CD8-positive, alpha-beta memory T cell (primary cell): ENCODE measurements at regions not wholly inside any gene's neighbourhood (a gene's known extent, or its start where the extent isn't known, plus 50 kb on each side); places are given as distances from the start of the nearest gene placed in this dataset.

Source experiments
- CTCF ChIA-PET: fragments of 350-600 bp; sonication (Branson Sonifier 250); formaldehyde crosslinking; loops from one replicate; lab custom pipeline; 2021; ENCODE audit warnings: antibody characterized with exemption; lab: Charles Lee
- POLR2A ChIA-PET: fragments of 350-600 bp; sonication (Branson Sonifier 250); formaldehyde crosslinking; loops from one replicate; lab custom pipeline; 2021; ENCODE audit warnings: antibody characterized with exemption; lab: Charles Lee
- DNase-seq, 5 donors: peaks; one replicate each; pipeline versions ENCODE4 v3.0.0 to v3.0.0-alpha.2; 2020 to 2022; ENCODE audit warnings: mixed read lengths in 1 of 5
- H3K27ac ChIP-seq: one replicate; pipeline ENCODE4 v1.7.0; 2013; ENCODE audit warnings: low read depth, mild to moderate bottlenecking, low read length, moderate library complexity
- H3K27me3 ChIP-seq: 2 replicates; pipeline ENCODE4 v1.7.0; 2013; ENCODE audit warnings: low read length, mild to moderate bottlenecking; ENCODE audit not compliant: insufficient read depth, poor library complexity, severe bottlenecking
- H3K36me3 ChIP-seq: 2 replicates; pipeline ENCODE4 v1.7.0; 2013; ENCODE audit warnings: mild to moderate bottlenecking, low read length, moderate library complexity; ENCODE audit not compliant: insufficient read depth
- H3K4me1 ChIP-seq: 2 replicates; pipeline ENCODE4 v1.7.0; 2013; ENCODE audit warnings: mild to moderate bottlenecking, low read length, moderate library complexity; ENCODE audit not compliant: insufficient read depth
- H3K4me3 ChIP-seq: 2 replicates; pipeline ENCODE4 v1.7.0; 2013; ENCODE audit warnings: mild to moderate bottlenecking, low read length
- H3K9me3 ChIP-seq: 2 replicates; pipeline ENCODE4 v1.7.0; 2013; ENCODE audit warnings: mild to moderate bottlenecking, low read length
- H3K27ac Mint-ChIP-seq, 8 donors: one replicate each; pipeline ENCODE4 v1.8.0; 2020 to 2021; ENCODE audit warnings: mixed read lengths in 8 of 8, mild to moderate bottlenecking in 6 of 8, inconsistent platforms in 3 of 8, moderate library complexity in 3 of 8
- H3K27me3 Mint-ChIP-seq, 2 donors: one replicate each; pipeline ENCODE4 v1.8.0; 2020 to 2021; ENCODE audit warnings: mixed read lengths in 2 of 2, mild to moderate bottlenecking in 1 of 2, moderate library complexity in 1 of 2
- H3K36me3 Mint-ChIP-seq, 3 donors: one replicate each; pipeline ENCODE4 v1.8.0; 2020 to 2021; ENCODE audit warnings: mixed read lengths in 3 of 3, inconsistent platforms in 1 of 3, mild to moderate bottlenecking in 1 of 3
- H3K4me1 Mint-ChIP-seq, 3 donors: one replicate each; pipeline ENCODE4 v1.8.0; 2020 to 2021; ENCODE audit warnings: mixed read lengths in 3 of 3, inconsistent platforms in 1 of 3, mild to moderate bottlenecking in 1 of 3
- H3K4me3 Mint-ChIP-seq, 7 donors: one replicate each; pipeline ENCODE4 v1.8.0; 2020 to 2021; ENCODE audit warnings: mixed read lengths in 7 of 7, mild to moderate bottlenecking in 6 of 7, moderate library complexity in 4 of 7, inconsistent platforms in 2 of 7
- H3K9me3 Mint-ChIP-seq, 5 donors: one replicate each; pipeline ENCODE4 v1.8.0; 2020 to 2022; ENCODE audit warnings: mixed read lengths in 5 of 5, mild to moderate bottlenecking in 3 of 5, moderate library complexity in 2 of 5, inconsistent platforms in 1 of 5

GRCh38 chr3:184659797-184660301 lies 52.0 kb downstream of the MAGEF1 start:
- no peak for DNase-seq
- H3K4me3 ChIP-seq, result no peak overlapping the region
- no peaks in the 10 kb centered on the region for H3K9me3 ChIP-seq
- Mint-ChIP-seq H3K4me3 (no peak overlapping the region), H3K27ac (no peak overlapping the region), H3K27me3 (peaks cover 12 to 14% of the 10 kb centered on the region in 2 donors), H3K36me3 (no peaks in the 10 kb centered on the region), H3K9me3 (no peaks in the 10 kb centered on the region), H3K4me1 (no peaks in the 10 kb centered on the region)
- H3K27me3 ChIP-seq, result no peaks in the 10 kb centered on the region
- H3K36me3 ChIP-seq, result no peaks in the 10 kb centered on the region
- CTCF ChIA-PET, result no interaction called here
- POLR2A ChIA-PET, result no interaction called here
- H3K4me1 ChIP-seq, result no peaks in the 10 kb centered on the region
- no peak overlapping the region for H3K27ac ChIP-seq

- Mint-ChIP-seq H3K9me3 (peaks cover 0 to 2% (median 0%) of the 10 kb centered on the region in 5 donors), H3K4me1 (no peaks in the 10 kb centered on the region), H3K4me3 (no peak overlapping the region), H3K27me3 (peaks cover 12 to 19% of the 10 kb centered on the region in 2 donors), H3K36me3 (no peaks in the 10 kb centered on the region), H3K27ac (no peak overlapping the region)
- no peaks in the 10 kb centered on the region for H3K4me1 ChIP-seq
- DNase-seq, result no peak
- H3K27me3 ChIP-seq, result no peaks in the 10 kb centered on the region
- no peak overlapping the region for H3K27ac ChIP-seq
- H3K4me3 ChIP-seq, result no peak overlapping the region
- H3K9me3 ChIP-seq, result no peaks in the 10 kb centered on the region
- CTCF ChIA-PET, result no interaction called here
- POLR2A ChIA-PET, result no interaction called here
- no peaks in the 10 kb centered on the region for H3K36me3 ChIP-seq
These were observed 53.5 kb downstream of the MAGEF1 start for GRCh38 chr3:184658223-184658928.

- POLR2A ChIA-PET, result no interaction called here
These were observed 54.8 kb downstream of the MAGEF1 start for GRCh38 chr3:184656829-184657681.

GRCh38 chr3:184656458-184656828 lies 55.4 kb downstream of the MAGEF1 start:
- Mint-ChIP-seq H3K27ac (no peak overlapping the region), H3K4me1 (no peaks in the 10 kb centered on the region), H3K27me3 (peaks cover 12 to 18% of the 10 kb centered on the region in 2 donors), H3K36me3 (no peaks in the 10 kb centered on the region), H3K4me3 (no peak overlapping the region), H3K9me3 (peaks cover 0 to 2% (median 0%) of the 10 kb centered on the region in 5 donors)
- ChIA-PET CTCF (no interaction called here), POLR2A (no interaction called here)
- Histone ChIP-seq H3K4me1 (no peaks in the 10 kb centered on the region), H3K27me3 (no peaks in the 10 kb centered on the region), H3K4me3 (no peak overlapping the region), H3K27ac (no peak overlapping the region), H3K36me3 (no peaks in the 10 kb centered on the region), H3K9me3 (no peaks in the 10 kb centered on the region)
- no peak for DNase-seq

More at GRCh38 chr3:184656829-184657681, 54.8 kb downstream of the MAGEF1 start:
- Histone ChIP-seq H3K9me3 (no peaks in the 10 kb centered on the region), H3K27ac (no peak overlapping the region), H3K4me1 (no peaks in the 10 kb centered on the region), H3K4me3 (no peak overlapping the region), H3K36me3 (no peaks in the 10 kb centered on the region), H3K27me3 (no peaks in the 10 kb centered on the region)
- CTCF ChIA-PET, result interaction anchor here (0.6 kb wide), 1 partner anchor 797 kb away, joined by 3 read pairs; no protein-coding TSS in a partner anchor
- Mint-ChIP-seq H3K36me3 (no peaks in the 10 kb centered on the region), H3K27me3 (peaks cover 12 to 16% of the 10 kb centered on the region in 2 donors), H3K4me3 (no peak overlapping the region), H3K9me3 (peaks cover 0 to 2% (median 0%) of the 10 kb centered on the region in 5 donors), H3K27ac (peak overlapping the region in 1 of 8 donors; percentile 11), H3K4me1 (no peaks in the 10 kb centered on the region)
- DNase-seq, result no peak

- Mint-ChIP-seq H3K36me3 (no peaks in the 10 kb centered on the region), H3K4me1 (no peaks in the 10 kb centered on the region), H3K27me3 (peaks cover 14 to 18% of the 10 kb centered on the region in 2 donors), H3K4me3 (no peak overlapping the region), H3K27ac (no peak overlapping the region), H3K9me3 (peaks cover 0 to 2% (median 0%) of the 10 kb centered on the region in 5 donors)
- no peak overlapping the region for H3K27ac ChIP-seq
- no peak for DNase-seq
- H3K4me1 ChIP-seq, result no peaks in the 10 kb centered on the region
- no peaks in the 10 kb centered on the region for H3K9me3 ChIP-seq
- POLR2A ChIA-PET, result no interaction called here
- no peaks in the 10 kb centered on the region for H3K27me3 ChIP-seq
- CTCF ChIA-PET, result no interaction called here
- no peaks in the 10 kb centered on the region for H3K36me3 ChIP-seq
- H3K4me3 ChIP-seq, result no peak overlapping the region
These were observed 56.3 kb downstream of the MAGEF1 start for GRCh38 chr3:184655597-184655996.

- Histone ChIP-seq H3K27me3 (no peaks in the 10 kb centered on the region), H3K36me3 (no peaks in the 10 kb centered on the region), H3K27ac (no peak overlapping the region), H3K4me1 (no peaks in the 10 kb centered on the region), H3K4me3 (no peak overlapping the region), H3K9me3 (no peaks in the 10 kb centered on the region)
- DNase-seq, result no peak
- ChIA-PET CTCF (no interaction called here), POLR2A (no interaction called here)
- peak overlapping the region in 1 of 8 donors; percentile 17 for H3K27ac Mint-ChIP-seq
- H3K9me3 Mint-ChIP-seq, result peaks cover 0 to 2% (median 0%) of the 10 kb centered on the region in 5 donors
- H3K27me3 Mint-ChIP-seq, result peaks cover 14 to 18% of the 10 kb centered on the region in 2 donors
- no peak overlapping the region for H3K4me3 Mint-ChIP-seq
- no peaks in the 10 kb centered on the region for H3K4me1 Mint-ChIP-seq
- no peaks in the 10 kb centered on the region for H3K36me3 Mint-ChIP-seq
These were observed 57.5 kb downstream of the MAGEF1 start for GRCh38 chr3:184654375-184654774.

GRCh38 chr3:184652465-184652864 lies 59.4 kb downstream of the MAGEF1 start:
- H3K36me3 Mint-ChIP-seq, result no peaks in the 10 kb centered on the region
- no peak overlapping the region for H3K27ac ChIP-seq
- H3K9me3 ChIP-seq, result no peaks in the 10 kb centered on the region
- no peak overlapping the region for H3K4me3 ChIP-seq
- H3K9me3 Mint-ChIP-seq, result peaks cover 0 to 2% (median 0%) of the 10 kb centered on the region in 5 donors
- H3K27me3 Mint-ChIP-seq, result peaks cover 16 to 18% of the 10 kb centered on the region in 2 donors
- H3K27ac Mint-ChIP-seq, result no peak overlapping the region
- POLR2A ChIA-PET, result no interaction called here
- H3K27me3 ChIP-seq, result no peaks in the 10 kb centered on the region
- H3K4me1 Mint-ChIP-seq, result no peaks in the 10 kb centered on the region
- no peaks in the 10 kb centered on the region for H3K4me1 ChIP-seq
- no peaks in the 10 kb centered on the region for H3K36me3 ChIP-seq
- H3K4me3 Mint-ChIP-seq, result no peak overlapping the region
- CTCF ChIA-PET, result no interaction called here
- no peak for DNase-seq

GRCh38 chr3:184651904-184652303 lies 60.0 kb downstream of the MAGEF1 start:
- no peaks in the 10 kb centered on the region for H3K36me3 ChIP-seq
- no peak overlapping the region for H3K27ac ChIP-seq
- H3K4me3 Mint-ChIP-seq, result no peak overlapping the region
- H3K9me3 Mint-ChIP-seq, result peaks cover 0 to 2% (median 0%) of the 10 kb centered on the region in 5 donors
- ChIA-PET POLR2A (no interaction called here), CTCF (no interaction called here)
- no peaks in the 10 kb centered on the region for H3K36me3 Mint-ChIP-seq
- H3K4me1 ChIP-seq, result no peaks in the 10 kb centered on the region
- H3K9me3 ChIP-seq, result no peaks in the 10 kb centered on the region
- H3K4me3 ChIP-seq, result no peak overlapping the region
- no peaks in the 10 kb centered on the region for H3K27me3 ChIP-seq
- DNase-seq, result no peak
- no peaks in the 10 kb centered on the region for H3K4me1 Mint-ChIP-seq
- H3K27me3 Mint-ChIP-seq, result peaks cover 15 to 18% of the 10 kb centered on the region in 2 donors
- no peak overlapping the region for H3K27ac Mint-ChIP-seq
